K562 (cell line): ENCODE measurements at regions not wholly inside any gene's neighbourhood (a gene's known extent, or its start where the extent isn't known, plus 50 kb on each side); places are given as distances from the start of the nearest gene placed in this dataset.
"Not testable (repeated sequence)": the region's sequence is repeated elsewhere in the genome, so short reads cannot be mapped to it uniquely, and the experiment has no call there.

ENCODE experiments used
- ATAC-seq: fragments of 200-7000 bp; cut with Tn5 transposase; 3 replicates; pipeline ENCODE4 v1.9.1; 2020; ENCODE audit warnings: moderate library complexity
- BruUV-seq: library from RNA; stranded (reverse); fragments of 400-500 nt; replicated peaks from 2 replicates; lab custom pipeline; 2021; lab: Mats Ljungman, UMichigan
- CTCF ChIA-PET: fragments of 300-600 bp; formaldehyde crosslinking; extraction: SDS; loops from one replicate; lab custom pipeline; 2021; ENCODE audit warnings: low intra/inter-chr PET ratio; lab: Yijun Ruan, JAX
- POLR2A ChIA-PET: fragments of 300-600, 350-650 bp; sonication (Branson Sonifier 250); formaldehyde crosslinking; extraction: SDS; loops from one replicate; lab custom pipeline; 2021; ENCODE audit warnings: antibody characterized with exemption, inconsistent platforms; lab: Yijun Ruan, JAX
- DNase-seq, 4 experiments: peaks; one replicate each; pipeline versions ENCODE4 v3.0.0 to v3.0.0-alpha.2; 2011 to 2018; ENCODE audit warnings: low spot score in 3 of 4, mixed read lengths in 3 of 4; ENCODE audit errors: extremely low read depth in 1 of 4
- FAIRE-seq: peaks from 2 replicates; lab custom pipeline; 2011; peaks lifted over from hg19 to GRCh38; lab: Jason Lieb, UNC
- H2AFZ ChIP-seq: 2 replicates; pipeline ENCODE4 v1.6.0; 2011; ENCODE audit warnings: low read depth, low read length, control low read depth, inconsistent platforms
- H3K27ac ChIP-seq: fragments of 200-600 bp; 3 replicates; pipeline ENCODE4 v1.8.0; 2011; ENCODE audit warnings: low read depth, mild to moderate bottlenecking, control low read depth, inconsistent platforms, low read length, moderate library complexity, mixed read lengths; ENCODE audit errors: extremely low read depth
- H3K27me3 ChIP-seq, 2 experiments: fragments of 300-600 bp in 1 of 2; 2 replicates in 1 of 2; 3 replicates in 1 of 2; pipeline versions ENCODE4 v1.6.0 to v1.8.0; 2011; ENCODE audit warnings: inconsistent platforms in 2 of 2, low read length in 2 of 2, mild to moderate bottlenecking in 1 of 2, mixed read lengths in 1 of 2, moderate library complexity in 1 of 2; ENCODE audit not compliant: control insufficient read depth in 2 of 2, insufficient read depth in 2 of 2
- H3K36me3 ChIP-seq: fragments of 300-600 bp; 3 replicates; pipeline ENCODE4 v1.8.0; 2011; ENCODE audit warnings: mild to moderate bottlenecking, low read length, inconsistent platforms; ENCODE audit not compliant: control insufficient read depth, insufficient read depth
- H3K4me1 ChIP-seq, 2 experiments: fragments of 200-600 bp in 1 of 2; replicated peaks in 1 of 2; 2 replicates in 1 of 2; 3 replicates in 1 of 2; pipeline versions ENCODE4 v1.5.1 to v1.8.0; 2011; ENCODE audit warnings: inconsistent platforms in 2 of 2, low read length in 2 of 2, mild to moderate bottlenecking in 1 of 2, mixed read lengths in 1 of 2, moderate library complexity in 1 of 2; ENCODE audit not compliant: control insufficient read depth in 2 of 2, insufficient read depth in 2 of 2
- H3K4me2 ChIP-seq: 2 replicates; pipeline ENCODE4 v1.6.1; 2011; ENCODE audit warnings: low read length, control low read depth, inconsistent platforms, mixed read lengths; ENCODE audit not compliant: insufficient read depth
- H3K4me3 ChIP-seq: fragments of 200-600 bp; sonication (generic), shearing (Covaris generic); 2 replicates; pipeline ENCODE4 v1.5.1; 2016; ENCODE audit warnings: control low read depth, inconsistent platforms
- H3K79me2 ChIP-seq: fragments of 200-600 bp; 3 replicates; pipeline ENCODE4 v1.8.0; 2011; ENCODE audit warnings: low read length, inconsistent platforms; ENCODE audit not compliant: control insufficient read depth, insufficient read depth
- H3K9ac ChIP-seq, 2 experiments: 2 replicates each; pipeline versions ENCODE4 v1.6.0 to v1.6.1; 2011; ENCODE audit warnings: low read depth in 2 of 2, low read length in 2 of 2, control low read depth in 1 of 2, inconsistent platforms in 1 of 2, mild to moderate bottlenecking in 1 of 2, mixed read lengths in 1 of 2; ENCODE audit not compliant: insufficient read depth in 1 of 2
- H3K9me1 ChIP-seq: one replicate; pipeline ENCODE4 v1.6.0; 2011; ENCODE audit warnings: inconsistent platforms, mild to moderate bottlenecking, low read length, moderate library complexity; ENCODE audit not compliant: control insufficient read depth, insufficient read depth
- H3K9me3 ChIP-seq: replicated peaks from 2 replicates; pipeline ENCODE4 v1.5.1; 2011; ENCODE audit warnings: low read depth, low read length, inconsistent platforms; ENCODE audit not compliant: control insufficient read depth, insufficient read depth
- H4K20me1 ChIP-seq: replicated peaks from 2 replicates; pipeline ENCODE4 v1.6.1; 2011; ENCODE audit warnings: low read length, inconsistent platforms, mixed read lengths; ENCODE audit not compliant: control insufficient read depth, insufficient read depth
- EGR1 ChIP-seq: fragments of 450-650 bp; conservative IDR thresholded peaks from 2 replicates; pipeline ENCODE4 v1.6.1; 2017; ENCODE audit warnings: mild to moderate bottlenecking
- HDAC1 ChIP-seq, 2 experiments: fragments of 450-650 bp; IDR thresholded peaks; 2 replicates each; pipeline ENCODE4 v1.6.1; 2016 to 2017; ENCODE audit warnings: inconsistent platforms in 1 of 2, mild to moderate bottlenecking in 1 of 2, moderate library complexity in 1 of 2
- NCOA4 ChIP-seq: fragments of 450-650 bp; IDR thresholded peaks from 2 replicates; pipeline ENCODE4 v1.6.1; 2018; ENCODE audit warnings: mild to moderate bottlenecking; ENCODE audit not compliant: partially characterized antibody
- ZBTB1 ChIP-seq: sonication (generic); formaldehyde crosslinking; IDR thresholded peaks from 2 replicates; pipeline ENCODE4 v1.8.1; 2023; ENCODE audit warnings: missing genetic modification reagents, low read depth, mild to moderate bottlenecking, borderline replicate concordance
- ZEB2 ChIP-seq: fragments of 450-650 bp; IDR thresholded peaks from 2 replicates; pipeline ENCODE4 v1.6.1; 2016
- ZNF695 ChIP-seq: fragments of 450-650 bp; formaldehyde crosslinking; IDR thresholded peaks from 2 replicates; pipeline ENCODE4 v1.4.0; 2020; ENCODE audit warnings: mild to moderate bottlenecking, moderate library complexity
- WGBS: fragments of 100-300 bp; shearing (Covaris generic); methylation state at CpG from one replicate; pipeline ENCODE4 v1.1.6; 2016; ENCODE audit warnings: low coverage, mixed read lengths; ENCODE audit not compliant: insufficient coverage; ENCODE audit errors: missing lambda C conversion rate; 5-methylcytosine and 5-hydroxymethylcytosine counted together
- in situ Hi-C: fragments of 300-500 bp; cut with MboI; formaldehyde crosslinking; loops from 4 replicates; pipeline ENCODE4 v1.15.0; 2018; ENCODE audit warnings: inconsistent platforms, mixed read lengths
- intact Hi-C: fragments of 100-400 bp; cut with micrococcal nuclease; formaldehyde crosslinking; loops from 2 replicates; pipeline ENCODE4 v1.14.2; 2022
- TF ChIP-seq, protein P1 (sequence below), 3 experiments: IDR thresholded peaks in 2 of 3; conservative IDR thresholded peaks in 1 of 3; 2 replicates each; pipeline ENCODE4 v1.5.1; 2011 to 2012; ENCODE audit warnings: low read length in 3 of 3, mild to moderate bottlenecking in 3 of 3, control low read depth in 2 of 3, improper control_type of control experiment in 1 of 3, inconsistent platforms in 1 of 3, low read depth in 1 of 3, mixed read lengths in 1 of 3, moderate library complexity in 1 of 3; ENCODE audit not compliant: insufficient read depth in 2 of 3
- TF ChIP-seq, protein P2 (sequence below): sonication (generic); formaldehyde crosslinking; IDR thresholded peaks from 2 replicates; pipeline ENCODE4 v1.8.1; 2022; ENCODE audit warnings: missing genetic modification reagents
- TF ChIP-seq, protein P3 (sequence below): fragments of 450-650 bp; formaldehyde crosslinking; IDR thresholded peaks from 2 replicates; pipeline ENCODE4 v1.4.0; 2020; ENCODE audit warnings: mild to moderate bottlenecking, moderate library complexity
- TF ChIP-seq, protein P4 (sequence below): fragments of 450-650 bp; conservative IDR thresholded peaks from 2 replicates; pipeline ENCODE4 v1.6.1; 2016; ENCODE audit warnings: missing genetic modification characterization, low read depth, mild to moderate bottlenecking, missing compliant biosample characterization, moderate library complexity

DNA sequence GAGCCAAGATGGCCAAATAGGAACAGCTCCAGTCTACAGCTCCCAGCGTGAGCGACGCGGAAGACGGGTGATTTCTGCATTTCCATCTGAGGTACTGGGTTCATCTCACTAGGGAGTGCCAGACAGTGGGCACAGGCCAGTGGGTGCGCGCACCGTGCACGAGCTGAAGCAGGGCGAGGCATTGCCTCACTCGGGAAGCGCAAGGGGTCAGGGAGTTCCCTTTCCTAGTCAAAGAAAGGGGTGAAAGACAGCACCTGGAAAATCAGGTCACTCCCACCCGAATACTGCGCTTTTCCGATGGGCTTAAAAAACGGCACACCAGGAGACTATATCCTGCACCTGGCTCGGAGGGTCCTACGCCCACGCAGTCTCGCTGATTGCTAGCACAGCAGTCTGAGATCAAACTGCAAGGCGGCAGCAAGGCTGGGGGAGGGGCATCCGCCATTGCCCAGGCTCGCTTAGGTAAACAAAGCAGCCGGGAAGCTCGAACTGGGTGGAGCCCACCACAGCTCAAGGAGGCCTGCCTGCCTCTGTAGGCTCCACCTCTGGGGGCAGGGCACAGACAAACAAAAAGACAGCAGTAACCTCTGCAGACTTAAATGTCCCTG lies 216.7 kb upstream of the FZD8 start:
- H4K20me1 ChIP-seq, H3K4me1 ChIP-seq, H3K9me3 ChIP-seq, H3K27me3 ChIP-seq, H3K9me1 ChIP-seq, intact Hi-C loops, H3K27ac ChIP-seq, POLR2A ChIA-PET, BruUV-seq, H3K36me3 ChIP-seq, CTCF ChIA-PET, FAIRE-seq, H3K9ac ChIP-seq, DNase-seq, H3K79me2 ChIP-seq, H3K4me3 ChIP-seq, H3K4me2 ChIP-seq, H2AFZ ChIP-seq, ATAC-seq, in situ Hi-C loops: not testable (repeated sequence)
- WGBS = 4% methylated on average over 14 of the region's 25 CpGs
- TF ChIP-seq EGR1 = peak; percentile 37; the same call in 1 of the 2 replicates

DNA sequence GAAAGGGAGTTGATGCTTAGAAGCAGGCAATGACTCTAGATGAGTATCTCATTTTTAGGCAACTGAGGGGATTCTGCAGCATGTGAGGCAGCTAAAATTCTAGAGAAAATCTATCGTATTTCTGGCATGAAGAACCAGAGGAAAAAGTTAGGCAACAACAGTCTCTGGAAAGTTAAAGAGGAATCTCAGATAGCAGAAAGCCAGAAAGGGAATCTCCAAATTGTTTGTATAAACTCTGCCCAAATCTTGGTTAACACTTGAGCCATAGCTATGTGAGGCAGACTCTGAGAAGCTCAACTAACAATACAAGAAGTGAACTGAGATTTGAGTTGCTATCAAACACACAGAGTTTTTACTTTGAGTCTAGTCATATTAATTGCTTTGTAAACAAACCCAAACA lies 215.8 kb upstream of the FZD8 start:
- H3K9ac ChIP-seq = no peak overlapping the region
- ATAC-seq = no peak
- no peaks in the 10 kb centered on the region for H3K27me3 ChIP-seq
- no peaks in the 10 kb centered on the region for H3K4me1 ChIP-seq
- BruUV-seq = no TSS peak
- in situ Hi-C loops (no loop called here), intact Hi-C loops (no loop called here)
- no peak for FAIRE-seq
- no peaks in the 10 kb centered on the region for H3K36me3 ChIP-seq
- no peaks in the 10 kb centered on the region for H4K20me1 ChIP-seq
- no peaks in the 10 kb centered on the region for H3K9me1 ChIP-seq
- H3K9me3 ChIP-seq = no peaks in the 10 kb centered on the region
- H2AFZ ChIP-seq = no peak overlapping the region
- POLR2A ChIA-PET = no interaction called here
- CTCF ChIA-PET = no interaction called here
- WGBS = 0% methylated on average over 1 of the region's 1 CpG
- no peaks in the 10 kb centered on the region for H3K79me2 ChIP-seq
- DNase-seq = no peak
- no peak overlapping the region for H3K27ac ChIP-seq
- H3K4me2 ChIP-seq = no peak overlapping the region
- no peak overlapping the region for H3K4me3 ChIP-seq
- TF ChIP-seq HDAC1 (IDR thresholded peaks at IDR 0.05) (no peak), ZNF695 (CRISPR knock-in tag) (no peak), NCOA4 (no peak), ZEB2 (no peak), ZBTB1 (CRISPR knock-in tag) (no peak)
- TF ChIP-seq, protein P1, sequence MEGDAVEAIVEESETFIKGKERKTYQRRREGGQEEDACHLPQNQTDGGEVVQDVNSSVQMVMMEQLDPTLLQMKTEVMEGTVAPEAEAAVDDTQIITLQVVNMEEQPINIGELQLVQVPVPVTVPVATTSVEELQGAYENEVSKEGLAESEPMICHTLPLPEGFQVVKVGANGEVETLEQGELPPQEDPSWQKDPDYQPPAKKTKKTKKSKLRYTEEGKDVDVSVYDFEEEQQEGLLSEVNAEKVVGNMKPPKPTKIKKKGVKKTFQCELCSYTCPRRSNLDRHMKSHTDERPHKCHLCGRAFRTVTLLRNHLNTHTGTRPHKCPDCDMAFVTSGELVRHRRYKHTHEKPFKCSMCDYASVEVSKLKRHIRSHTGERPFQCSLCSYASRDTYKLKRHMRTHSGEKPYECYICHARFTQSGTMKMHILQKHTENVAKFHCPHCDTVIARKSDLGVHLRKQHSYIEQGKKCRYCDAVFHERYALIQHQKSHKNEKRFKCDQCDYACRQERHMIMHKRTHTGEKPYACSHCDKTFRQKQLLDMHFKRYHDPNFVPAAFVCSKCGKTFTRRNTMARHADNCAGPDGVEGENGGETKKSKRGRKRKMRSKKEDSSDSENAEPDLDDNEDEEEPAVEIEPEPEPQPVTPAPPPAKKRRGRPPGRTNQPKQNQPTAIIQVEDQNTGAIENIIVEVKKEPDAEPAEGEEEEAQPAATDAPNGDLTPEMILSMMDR (IDR thresholded peaks at IDR 0.05 in 2 of 3, conservative IDR thresholded peaks at IDR 0.05 in 1 of 3; ENCODE audit: insufficient read depth in 2 of 3, low read depth in 1 of 3, low read length in 3 of 3) = no peak
- TF ChIP-seq, protein P2, sequence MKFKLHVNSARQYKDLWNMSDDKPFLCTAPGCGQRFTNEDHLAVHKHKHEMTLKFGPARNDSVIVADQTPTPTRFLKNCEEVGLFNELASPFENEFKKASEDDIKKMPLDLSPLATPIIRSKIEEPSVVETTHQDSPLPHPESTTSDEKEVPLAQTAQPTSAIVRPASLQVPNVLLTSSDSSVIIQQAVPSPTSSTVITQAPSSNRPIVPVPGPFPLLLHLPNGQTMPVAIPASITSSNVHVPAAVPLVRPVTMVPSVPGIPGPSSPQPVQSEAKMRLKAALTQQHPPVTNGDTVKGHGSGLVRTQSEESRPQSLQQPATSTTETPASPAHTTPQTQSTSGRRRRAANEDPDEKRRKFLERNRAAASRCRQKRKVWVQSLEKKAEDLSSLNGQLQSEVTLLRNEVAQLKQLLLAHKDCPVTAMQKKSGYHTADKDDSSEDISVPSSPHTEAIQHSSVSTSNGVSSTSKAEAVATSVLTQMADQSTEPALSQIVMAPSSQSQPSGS (CRISPR knock-in tag) = no peak
- TF ChIP-seq, protein P3, sequence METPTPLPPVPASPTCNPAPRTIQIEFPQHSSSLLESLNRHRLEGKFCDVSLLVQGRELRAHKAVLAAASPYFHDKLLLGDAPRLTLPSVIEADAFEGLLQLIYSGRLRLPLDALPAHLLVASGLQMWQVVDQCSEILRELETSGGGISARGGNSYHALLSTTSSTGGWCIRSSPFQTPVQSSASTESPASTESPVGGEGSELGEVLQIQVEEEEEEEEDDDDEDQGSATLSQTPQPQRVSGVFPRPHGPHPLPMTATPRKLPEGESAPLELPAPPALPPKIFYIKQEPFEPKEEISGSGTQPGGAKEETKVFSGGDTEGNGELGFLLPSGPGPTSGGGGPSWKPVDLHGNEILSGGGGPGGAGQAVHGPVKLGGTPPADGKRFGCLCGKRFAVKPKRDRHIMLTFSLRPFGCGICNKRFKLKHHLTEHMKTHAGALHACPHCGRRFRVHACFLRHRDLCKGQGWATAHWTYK = no peak
- TF ChIP-seq, protein P4, sequence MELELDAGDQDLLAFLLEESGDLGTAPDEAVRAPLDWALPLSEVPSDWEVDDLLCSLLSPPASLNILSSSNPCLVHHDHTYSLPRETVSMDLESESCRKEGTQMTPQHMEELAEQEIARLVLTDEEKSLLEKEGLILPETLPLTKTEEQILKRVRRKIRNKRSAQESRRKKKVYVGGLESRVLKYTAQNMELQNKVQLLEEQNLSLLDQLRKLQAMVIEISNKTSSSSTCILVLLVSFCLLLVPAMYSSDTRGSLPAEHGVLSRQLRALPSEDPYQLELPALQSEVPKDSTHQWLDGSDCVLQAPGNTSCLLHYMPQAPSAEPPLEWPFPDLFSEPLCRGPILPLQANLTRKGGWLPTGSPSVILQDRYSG (tag) = no peak
